HG03159 (cell line): ENCODE measurements at regions not wholly inside any gene's neighbourhood (a gene's known extent, or its start where the extent isn't known, plus 50 kb on each side); places are given as distances from the start of the nearest gene placed in this dataset.

Experiments
- ATAC-seq: cut with Tn5 transposase; IDR thresholded peaks from one replicate; pipeline ENCODE4 v1.9.1; 2021; ENCODE audit warnings: mild to moderate bottlenecking, moderate library complexity; ENCODE audit not compliant: unreplicated experiment

- ATAC-seq, result no peak
Observed at GRCh38 chr5:6867712-6868111, 154.5 kb downstream of the TENT4A start.

- ATAC-seq, result no peak
Observed at GRCh38 chr5:6868171-6868570, 154.9 kb downstream of the TENT4A start.

GRCh38 chr5:6868575-6869215, 155.5 kb downstream of the TENT4A start:
- no peak for ATAC-seq

GRCh38 chr5:6869677-6870076, 156.4 kb downstream of the TENT4A start:
- ATAC-seq, result no peak

- no peak for ATAC-seq
Observed at GRCh38 chr5:6872441-6873160, 159.4 kb downstream of the TENT4A start.

GRCh38 chr5:6873359-6873758, 160.1 kb downstream of the TENT4A start:
- ATAC-seq, result no peak

- ATAC-seq, result no peak
Observed at GRCh38 chr5:6875376-6875775, 162.1 kb downstream of the TENT4A start.

- ATAC-seq, result no peak
Observed at GRCh38 chr5:6877986-6878828, 165.0 kb downstream of the TENT4A start.

- no peak for ATAC-seq
Observed at GRCh38 chr5:6885581-6885980, 172.3 kb downstream of the TENT4A start.

GRCh38 chr5:6886866-6887265, 173.6 kb downstream of the TENT4A start:
- ATAC-seq, result no peak

GRCh38 chr5:6889030-6889429, 175.8 kb downstream of the TENT4A start:
- no peak for ATAC-seq

GRCh38 chr5:6899221-6899620, 186.0 kb downstream of the TENT4A start:
- no peak for ATAC-seq

- no peak for ATAC-seq
Observed at GRCh38 chr5:6900247-6901227, 187.3 kb downstream of the TENT4A start.

GRCh38 chr5:6902094-6902493, 188.9 kb downstream of the TENT4A start:
- ATAC-seq, result no peak

- ATAC-seq, result no peak
Observed at GRCh38 chr5:6902597-6902996, 189.4 kb downstream of the TENT4A start.

- no peak for ATAC-seq
Observed at GRCh38 chr5:6903934-6904333, 190.7 kb downstream of the TENT4A start.

GRCh38 chr5:6904860-6905259, 191.6 kb downstream of the TENT4A start:
- ATAC-seq, result no peak

- ATAC-seq, result no peak
Observed at GRCh38 chr5:6905423-6905822, 192.2 kb downstream of the TENT4A start.

- no peak for ATAC-seq
Observed at GRCh38 chr5:6905883-6906282, 192.7 kb downstream of the TENT4A start.

- ATAC-seq, result no peak
Observed at GRCh38 chr5:6907320-6907918, 194.2 kb downstream of the TENT4A start.
